ENCODE measurements at regions not wholly inside any gene's neighbourhood (a gene's known extent, or its start where the extent isn't known, plus 50 kb on each side); places are given as distances from the start of the nearest gene placed in this dataset.
"Not testable (repeated sequence)": the region's sequence is repeated elsewhere in the genome, so short reads cannot be mapped to it uniquely, and the experiment has no call there.

DNA sequence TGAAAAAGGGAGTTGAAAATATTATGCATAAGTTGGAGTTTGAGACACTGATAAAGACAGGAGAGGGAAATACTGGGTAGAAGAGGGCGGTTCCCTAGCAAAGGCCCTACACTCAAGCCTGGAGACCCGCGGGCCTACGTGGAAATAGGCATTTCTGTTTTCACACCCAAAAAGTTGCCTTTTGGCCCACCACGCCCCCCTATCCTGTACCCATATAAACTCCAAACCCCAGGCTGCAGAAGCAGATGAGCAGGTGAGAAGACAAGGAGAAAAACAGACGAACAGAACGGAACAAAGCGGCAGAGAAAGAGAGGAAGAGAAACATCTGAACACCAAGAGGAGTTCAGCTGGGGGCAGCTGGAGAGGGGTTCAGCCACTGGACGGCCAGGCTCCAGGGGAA lies 177.9 kb downstream of the GALC start:
- no peak for DNase-seq (ENCODE audit: low read depth)

- no peak for DNase-seq (ENCODE audit: low read depth)
These were observed 179.3 kb downstream of the GALC start for GRCh38 chr14:87813686-87814085.

DNA sequence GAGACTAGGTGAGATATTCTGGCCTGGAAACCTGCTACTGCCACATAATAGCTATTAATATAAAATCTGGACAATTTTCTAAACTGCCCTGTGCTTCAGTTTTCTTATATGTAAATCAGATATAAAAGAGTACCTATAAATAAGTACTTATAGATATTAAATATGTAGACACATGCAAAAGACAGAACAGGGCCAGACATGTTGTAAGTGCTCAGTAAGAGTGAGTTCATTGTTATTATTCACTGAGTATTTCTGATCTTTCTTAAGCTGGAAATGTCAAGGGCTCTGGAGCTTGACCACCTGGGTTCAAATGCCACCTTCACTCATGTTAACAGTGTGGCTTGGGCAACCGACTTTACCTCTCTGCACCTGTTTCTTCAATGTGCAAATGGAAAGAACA lies 179.8 kb downstream of the GALC start:
- DNase-seq (ENCODE audit: low read depth): no peak

GRCh38 chr14:87811246-87811645 lies 181.7 kb downstream of the GALC start:
- no peak for DNase-seq (ENCODE audit: low read depth)

GRCh38 chr14:87810711-87811110 lies 182.3 kb downstream of the GALC start:
- DNase-seq (ENCODE audit: low read depth): no peak

GRCh38 chr14:87809261-87809660 lies 183.7 kb downstream of the GALC start:
- DNase-seq (ENCODE audit: low read depth): no peak

DNA sequence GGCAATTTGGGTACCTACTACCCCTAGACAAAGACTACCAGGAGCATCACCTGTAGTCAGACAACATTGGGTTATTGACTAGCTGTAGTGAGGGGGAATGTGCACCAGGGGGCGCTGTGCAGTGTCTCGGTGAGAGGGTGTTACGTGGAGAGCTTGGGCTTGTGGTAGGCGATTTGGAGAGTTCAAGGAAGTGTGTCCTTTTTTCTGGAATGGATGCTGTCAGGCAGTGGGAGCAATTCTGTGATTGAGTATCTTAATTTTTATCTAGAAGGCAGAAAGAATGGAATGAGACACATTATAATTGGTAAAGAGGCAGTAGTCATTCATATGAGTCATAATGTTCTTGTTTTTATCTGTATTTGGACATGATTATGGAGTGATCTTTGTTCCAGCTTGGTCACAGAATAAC lies 187.7 kb downstream of the GALC start:
- DNase-seq (ENCODE audit: low read depth): peak; percentile 13

DNA sequence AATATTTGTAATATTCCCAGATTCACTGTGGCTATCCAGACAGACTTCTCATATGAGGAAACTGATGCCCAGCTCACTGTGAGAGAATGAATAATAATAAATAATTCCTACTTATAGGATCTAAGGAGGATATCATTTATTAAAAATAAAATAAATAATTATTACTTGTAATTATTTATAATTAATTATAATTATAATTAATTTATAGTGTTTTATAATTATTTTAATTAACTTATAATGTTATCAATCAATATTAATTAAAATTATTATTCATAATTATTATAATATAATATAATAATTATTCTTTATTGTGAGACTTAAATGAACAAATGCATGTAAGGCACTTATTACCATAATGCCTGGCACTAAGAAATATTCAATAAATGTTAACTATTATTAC lies 192.8 kb downstream of the GALC start:
- DNase-seq (ENCODE audit: low read depth): no peak

GRCh38 chr14:87799400-87799799 lies 193.6 kb downstream of the GALC start:
- DNase-seq (ENCODE audit: low read depth): no peak

DNA sequence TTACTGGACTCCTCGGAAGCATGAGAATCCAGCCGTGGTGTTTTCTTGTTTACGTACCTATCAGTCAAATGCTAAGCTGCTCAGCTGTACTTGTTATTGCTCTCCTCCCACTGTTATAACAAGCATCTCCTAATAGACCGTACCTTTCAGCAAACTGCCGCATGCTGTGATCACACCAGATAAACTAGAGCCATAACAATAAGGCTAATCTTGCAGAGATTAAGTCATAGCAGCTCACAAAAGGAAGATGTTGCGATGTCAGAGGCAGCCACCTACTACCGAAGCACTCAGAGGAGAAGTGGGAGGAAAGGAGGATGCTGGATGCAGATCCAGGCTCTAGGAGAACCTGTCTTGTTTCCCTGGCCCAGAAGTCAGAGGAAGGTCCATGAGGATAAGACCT lies 196.0 kb downstream of the GALC start:
- no peak for DNase-seq (ENCODE audit: low read depth)

GRCh38 chr14:87794561-87794960 lies 198.4 kb downstream of the GALC start:
- DNase-seq (ENCODE audit: low read depth): no peak

DNA sequence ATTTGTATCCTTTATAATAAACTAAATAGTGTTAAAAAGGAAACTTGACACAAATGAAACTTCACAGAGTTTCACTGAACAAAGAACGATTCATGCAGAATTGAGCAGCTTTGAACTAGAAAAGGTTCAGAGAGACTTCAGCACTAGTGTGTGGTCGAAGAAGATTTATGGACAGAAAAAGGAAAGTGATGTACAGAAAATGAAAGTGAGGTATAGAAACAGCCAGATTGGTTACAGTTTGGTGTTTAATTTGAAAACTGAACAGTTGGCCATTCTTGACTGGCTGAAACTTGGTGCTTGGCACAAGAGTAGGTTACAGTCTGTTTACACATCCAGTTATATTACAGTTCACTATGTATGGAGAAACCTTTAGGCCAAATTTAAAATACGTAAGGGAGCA lies 207.1 kb downstream of the GALC start:
- DNase-seq (ENCODE audit: low read depth): no peak

DNA sequence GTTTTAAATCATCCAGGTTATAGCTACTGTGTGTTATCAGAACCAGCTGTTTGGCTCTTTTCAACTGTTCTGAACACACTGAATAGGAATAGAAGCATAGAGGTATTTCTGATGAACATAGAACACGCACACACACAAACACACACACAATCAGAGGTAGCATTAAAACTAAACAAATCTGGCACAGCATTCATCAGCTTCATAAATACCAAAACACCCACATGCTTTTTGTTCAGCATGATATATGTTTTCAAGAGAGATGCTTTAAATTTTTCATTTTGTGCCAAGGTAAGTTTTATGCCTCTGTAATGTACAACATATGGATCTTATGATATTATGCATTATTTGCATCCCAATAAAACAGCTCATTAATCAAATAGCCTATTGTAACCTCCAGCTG lies 208.6 kb downstream of the GALC start:
- no peak for DNase-seq (ENCODE audit: low read depth)

GRCh38 chr14:87783071-87783470 lies 209.9 kb downstream of the GALC start:
- DNase-seq (ENCODE audit: low read depth): no peak

GRCh38 chr14:87772854-87773253 lies 220.1 kb downstream of the GALC start:
- DNase-seq (ENCODE audit: low read depth): no peak

DNA sequence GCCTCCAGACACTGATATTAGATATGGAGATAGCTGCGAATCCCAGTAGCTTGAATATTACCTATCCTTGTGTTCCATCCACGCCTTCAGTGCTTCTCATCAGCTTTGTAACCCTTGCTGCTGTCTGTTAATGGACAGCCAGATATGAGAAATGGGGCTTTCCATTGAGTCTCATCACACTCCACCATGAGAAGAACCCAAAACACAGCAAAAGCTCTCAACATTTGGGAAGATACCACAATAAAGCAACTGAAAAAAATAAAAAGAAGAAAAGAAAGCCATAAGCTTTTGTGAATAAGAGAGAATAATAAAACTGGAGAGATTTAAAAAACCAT lies 225.4 kb downstream of the GALC start:
- DNase-seq (ENCODE audit: low read depth): no peak

GRCh38 chr14:87758876-87759275 lies 234.1 kb downstream of the GALC start:
- no peak for DNase-seq (ENCODE audit: low read depth)

DNA sequence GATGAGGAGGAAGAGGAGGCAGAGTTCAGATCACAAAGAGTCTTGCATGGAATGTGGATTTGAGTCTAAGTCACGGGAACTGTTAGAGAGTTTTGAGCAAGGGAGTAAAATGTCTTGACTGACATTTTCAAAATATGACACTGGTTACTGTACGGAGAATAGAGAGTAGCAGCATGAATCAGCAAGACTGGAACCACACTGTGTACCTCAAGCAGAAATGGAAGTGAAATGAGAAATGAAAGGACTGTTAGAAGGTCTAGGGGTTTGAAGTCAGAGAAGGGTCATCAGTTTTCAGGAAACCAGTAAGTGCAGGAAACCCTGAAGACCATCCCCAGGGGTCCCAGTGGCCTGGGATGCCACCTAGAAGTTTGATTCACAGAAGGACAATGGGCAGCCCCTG lies 236.3 kb downstream of the GALC start:
- no peak for DNase-seq (ENCODE audit: low read depth)

- no peak for DNase-seq (ENCODE audit: low read depth)
These were observed 238.3 kb downstream of the GALC start for GRCh38 chr14:87754520-87755223.

DNA sequence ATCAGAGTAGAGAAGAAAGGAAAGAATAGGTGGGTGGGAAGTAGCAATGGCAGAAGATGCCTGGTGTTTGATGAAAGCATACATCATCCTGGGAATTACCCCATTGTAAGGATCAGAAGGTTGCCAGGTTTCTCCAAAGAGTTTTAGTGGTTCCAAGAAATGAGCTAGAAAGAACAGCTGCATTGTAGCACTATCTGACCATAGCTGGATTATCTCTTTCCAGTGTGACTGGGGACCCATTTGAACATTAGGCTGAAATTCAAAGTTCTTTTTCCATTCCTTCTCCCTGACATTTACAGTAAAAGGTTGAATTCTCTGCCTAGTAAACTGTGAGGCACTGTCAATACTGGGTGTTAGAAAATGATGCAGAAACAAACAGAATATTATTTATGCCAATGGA lies 244.4 kb downstream of the GALC start:
- DNase-seq (ENCODE audit: low read depth): no peak

DNA sequence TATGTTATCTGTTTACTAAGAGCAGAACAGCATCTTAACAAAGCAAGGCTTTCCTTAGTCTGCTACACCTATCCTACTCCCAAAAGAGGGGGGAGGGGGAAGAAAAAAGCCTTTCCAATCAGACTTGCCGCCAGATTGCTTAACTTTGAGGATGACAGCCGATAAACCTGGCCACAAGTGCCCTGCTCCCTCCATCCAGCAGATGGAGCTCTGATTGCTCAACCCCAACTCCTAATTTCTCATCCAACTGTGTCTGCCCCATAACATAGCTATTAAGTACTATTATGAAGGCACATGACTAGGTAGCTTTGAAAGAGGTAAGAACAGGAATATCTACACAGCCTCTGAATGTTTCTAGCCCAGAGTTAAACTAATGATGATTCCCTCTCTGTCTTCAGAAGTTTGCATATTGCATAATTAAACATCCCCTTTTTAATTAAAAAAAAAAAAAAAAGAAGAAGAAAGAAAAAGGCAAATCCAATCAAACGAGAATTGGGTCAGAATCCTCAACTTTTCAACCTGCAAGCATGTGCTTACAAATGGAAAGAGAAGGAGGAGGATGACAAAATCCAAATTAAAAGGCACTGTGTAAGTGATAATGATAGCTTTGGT lies 247.4 kb downstream of the GALC start:
- DNase-seq (ENCODE audit: low read depth): peak; percentile 16

DNA sequence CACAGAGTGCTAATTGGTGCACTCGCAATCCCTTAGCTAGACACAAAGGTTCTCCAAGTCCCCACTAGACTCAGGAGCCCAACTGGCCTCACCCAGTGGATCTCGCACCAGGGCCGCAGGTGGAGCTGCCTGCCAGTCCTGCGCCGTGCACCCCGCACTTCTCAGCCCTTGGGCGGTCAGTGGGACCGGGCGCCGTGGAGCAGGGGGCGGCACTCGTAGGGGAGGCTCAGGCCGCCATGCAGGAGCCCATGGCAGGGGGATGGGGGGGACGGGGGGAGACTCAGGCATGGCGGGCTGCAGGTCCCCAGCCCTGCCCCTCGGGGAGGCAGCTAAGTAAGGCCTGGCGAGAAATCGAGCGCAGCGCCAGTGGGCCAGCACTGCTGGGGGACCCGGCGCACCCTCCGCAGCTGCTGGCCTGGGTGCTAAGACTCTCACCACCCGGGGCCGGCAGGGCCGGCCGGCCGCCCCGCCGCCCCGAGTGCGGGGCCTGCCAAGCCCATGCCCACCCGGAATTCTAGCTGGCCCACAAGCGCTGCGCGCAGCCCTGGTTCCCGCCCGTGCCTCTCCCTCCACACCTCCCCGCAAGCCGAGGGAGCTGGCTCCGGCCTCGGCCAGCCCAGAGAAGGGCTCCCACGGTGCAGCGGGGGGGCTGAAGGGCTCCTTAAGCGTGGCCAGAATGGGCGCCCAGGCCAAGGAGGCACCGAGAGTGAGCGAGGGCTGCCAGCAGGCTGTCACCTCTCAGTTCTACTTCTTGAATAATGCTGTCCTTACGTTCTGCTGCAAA lies 258.2 kb downstream of the GALC start:
- DNase-seq (ENCODE audit: low read depth): not testable (repeated sequence)

DNA sequence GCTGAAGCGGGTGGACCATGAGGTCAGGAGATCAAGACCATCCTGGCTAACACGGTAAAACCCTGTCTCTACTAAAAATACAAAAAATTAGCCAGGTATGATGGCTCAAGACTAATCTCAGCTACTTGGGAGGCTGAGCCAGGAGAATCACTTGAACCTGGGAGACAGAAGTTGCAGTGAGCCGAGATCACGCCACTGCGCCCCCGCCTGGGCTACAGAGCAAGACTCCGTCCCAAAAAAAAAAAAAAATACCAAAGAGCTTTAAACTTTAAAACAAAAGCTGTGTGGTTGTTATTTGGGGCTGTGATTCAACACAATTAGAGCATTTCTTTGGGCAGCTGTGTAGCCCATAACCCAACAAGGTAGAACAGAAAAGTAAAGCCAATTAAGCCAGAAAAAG lies 259.9 kb downstream of the GALC start:
- DNase-seq (ENCODE audit: low read depth): not testable (repeated sequence)

Data from renal cortical epithelial cell (primary cell).